ENCODE measurements at regions not wholly inside any gene's neighbourhood (a gene's known extent, or its start where the extent isn't known, plus 50 kb on each side); places are given as distances from the start of the nearest gene placed in this dataset.

- no peak for TF ChIP-seq ZBTB7A (IDR thresholded peaks at IDR 0.05; ENCODE audit: borderline replicate concordance, control insufficient read depth, low read depth, low read length)
- no peak for TF ChIP-seq NFRKB (IDR thresholded peaks at IDR 0.05; ENCODE audit: low read depth)
- no peak for TF ChIP-seq CREB3L1 (IDR thresholded peaks at IDR 0.05; ENCODE audit: borderline replicate concordance, low read depth)
- no peak for TF ChIP-seq ZNF431 (CRISPR knock-in tag; IDR thresholded peaks at IDR 0.05)
- no peak for TF ChIP-seq ZKSCAN3 (CRISPR knock-in tag; IDR thresholded peaks at IDR 0.05)
- TF ChIP-seq ZNF589 (CRISPR knock-in tag; IDR thresholded peaks at IDR 0.05; ENCODE audit: low read depth) = no peak
- no peak for TF ChIP-seq FOXP4 (CRISPR knock-in tag; IDR thresholded peaks at IDR 0.05; ENCODE audit: borderline replicate concordance)
- TF ChIP-seq ZNF398 (CRISPR knock-in tag; IDR thresholded peaks at IDR 0.05) = no peak
- no peak for TF ChIP-seq HMGXB4 (CRISPR knock-in tag; IDR thresholded peaks at IDR 0.05)
- no peak for TF ChIP-seq GATA2 (CRISPR knock-in tag; IDR thresholded peaks at IDR 0.05)
- TF ChIP-seq GATAD2A (IDR thresholded peaks at IDR 0.05) = no peak
- TF ChIP-seq ZNF224 (CRISPR knock-in tag; IDR thresholded peaks at IDR 0.05) = no peak
- TF ChIP-seq FOXP1 (CRISPR knock-in tag; IDR thresholded peaks at IDR 0.05) = no peak
- no peak for TF ChIP-seq MITF (IDR thresholded peaks at IDR 0.05)
- no peak for TF ChIP-seq IRF9 (tag; IDR thresholded peaks at IDR 0.05)
- TF ChIP-seq KAT7 (CRISPR knock-in tag; IDR thresholded peaks at IDR 0.05; ENCODE audit: borderline replicate concordance) = no peak
- peak; percentile 88 for TF ChIP-seq USF2 (CRISPR knock-in tag; IDR thresholded peaks at IDR 0.05)
These were observed 355.9 kb downstream of the SFMBT2 start (continued) for GRCh38 chr10:7054915-7055314.
